ENCODE measurements at regions not wholly inside any gene's neighbourhood (a gene's known extent, or its start where the extent isn't known, plus 50 kb on each side); places are given as distances from the start of the nearest gene placed in this dataset.

DNA sequence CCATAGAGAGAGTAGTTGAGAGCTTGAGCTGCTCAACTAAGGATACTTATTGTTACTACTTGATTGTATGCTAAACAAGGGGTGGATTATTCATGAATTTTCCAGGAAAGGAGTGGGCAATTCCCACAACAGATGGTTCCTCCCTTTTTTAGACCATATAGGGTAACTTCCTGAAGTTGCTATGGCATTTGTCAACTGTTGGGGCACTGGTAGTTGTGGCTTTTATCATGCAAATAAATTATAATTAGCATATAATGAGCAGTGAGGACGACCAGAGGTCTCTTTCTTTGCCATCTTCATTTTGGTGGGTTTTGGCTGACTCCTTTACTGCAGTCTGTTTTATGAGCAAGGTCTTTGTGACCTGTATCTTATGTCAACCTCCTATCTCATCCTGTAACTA lies 1403.5 kb upstream of the PABPC4L start:
- POLR2A ChIA-PET = no interaction called here

DNA sequence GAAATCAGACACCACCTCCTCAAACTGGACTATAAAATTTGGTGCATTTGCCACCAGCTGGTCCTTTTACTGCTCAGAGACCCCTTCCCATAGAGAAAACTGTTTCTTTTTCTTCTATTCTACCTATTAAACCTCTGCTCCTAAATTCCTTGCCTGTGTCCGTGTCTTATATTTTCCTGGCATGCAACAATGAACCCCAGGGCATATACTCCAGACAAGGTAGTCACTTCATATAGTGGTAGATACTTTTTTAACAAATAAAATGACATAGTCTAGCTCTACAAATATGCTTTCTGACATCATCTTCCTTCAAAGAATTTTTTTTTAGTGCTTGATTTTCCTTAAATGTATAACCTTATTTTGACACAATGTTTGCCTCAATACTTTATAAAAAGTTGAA lies 1402.9 kb upstream of the PABPC4L start:
- Mint-ChIP-seq H3K4me1 (no peaks in the 10 kb centered on the region), H3K9me3 (ENCODE audit: low read depth) (peaks cover 4% of the 10 kb centered on the region), H3K27ac (no peak overlapping the region), H3K4me3 (no peak overlapping the region), H3K36me3 (ENCODE audit: low read depth) (no peaks in the 10 kb centered on the region), H3K27me3 (no peaks in the 10 kb centered on the region)
- ATAC-seq (no peak), DNase-seq (no peak)
- ChIA-PET POLR2A (no interaction called here), CTCF (interaction anchor here (0.6 kb wide), 1 partner anchor 18 kb away, joined by 4 read pairs; no protein-coding TSS in a partner anchor)
- intact Hi-C loops (cut with DNase I, micrococcal nuclease) = no loop called here

More for the DNA sequence above, 1403.5 kb upstream of the PABPC4L start:
- Mint-ChIP-seq H3K36me3 (ENCODE audit: low read depth) (no peaks in the 10 kb centered on the region), H3K27me3 (no peaks in the 10 kb centered on the region), H3K4me1 (no peaks in the 10 kb centered on the region), H3K27ac (no peak overlapping the region), H3K9me3 (ENCODE audit: low read depth) (peaks cover 4% of the 10 kb centered on the region), H3K4me3 (no peak overlapping the region)
- no peak for ATAC-seq
- CTCF ChIA-PET = interaction anchor here (0.6 kb wide), 1 partner anchor 18 kb away, joined by 4 read pairs; no protein-coding TSS in a partner anchor
- no peak for DNase-seq
- intact Hi-C loops (cut with DNase I, micrococcal nuclease) = no loop called here

DNA sequence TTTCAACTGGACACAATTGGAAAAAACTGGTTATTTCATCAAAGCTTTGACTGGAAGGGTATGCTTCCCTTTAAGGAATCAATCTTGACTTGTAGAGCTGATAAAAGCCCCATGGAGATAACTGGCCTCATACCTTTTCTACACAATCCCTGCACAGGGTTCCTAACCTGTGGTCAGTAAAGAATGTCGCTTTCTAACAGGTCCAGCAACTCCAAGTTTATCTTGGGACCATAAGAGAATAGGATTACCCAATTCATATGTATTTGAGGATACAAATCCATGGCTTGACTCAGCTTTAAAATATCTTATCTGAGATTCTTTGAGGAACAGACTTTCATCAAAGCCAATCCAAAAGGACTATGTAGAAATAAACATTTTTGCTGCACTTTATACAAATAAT lies 1399.8 kb upstream of the PABPC4L start:
- H3K27ac Mint-ChIP-seq = no peak overlapping the region
- H3K4me1 Mint-ChIP-seq = no peaks in the 10 kb centered on the region
- H3K4me3 Mint-ChIP-seq = no peak overlapping the region
- peaks cover 10% of the 10 kb centered on the region for H3K9me3 Mint-ChIP-seq (ENCODE audit: low read depth)
- intact Hi-C loops (cut with DNase I, micrococcal nuclease) = no loop called here
- ATAC-seq (no peak), DNase-seq (no peak)
- ChIA-PET POLR2A (no interaction called here), CTCF (no interaction called here)
- H3K36me3 Mint-ChIP-seq (ENCODE audit: low read depth) = no peaks in the 10 kb centered on the region
- no peaks in the 10 kb centered on the region for H3K27me3 Mint-ChIP-seq

DNA sequence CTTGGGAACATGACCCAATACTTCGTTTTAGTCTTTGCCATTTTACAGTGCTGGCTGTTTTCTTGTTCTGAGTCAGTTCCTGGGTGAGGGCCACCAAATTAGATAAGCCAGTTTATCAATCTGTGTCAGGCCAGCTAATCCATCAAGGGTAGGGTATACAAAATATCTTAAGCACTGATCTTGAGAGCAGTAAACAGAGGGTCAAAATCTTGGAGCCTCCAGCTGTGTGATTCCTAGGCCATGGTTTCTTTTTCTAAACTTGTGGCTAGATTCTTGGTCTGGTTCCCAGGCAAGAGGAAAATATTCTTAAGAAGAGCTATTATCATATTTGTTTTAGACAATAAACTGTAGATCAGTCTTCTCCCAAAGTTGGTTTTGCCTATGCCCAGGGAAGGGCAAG lies 1396.6 kb upstream of the PABPC4L start:
- peaks cover 12% of the 10 kb centered on the region for H3K9me3 Mint-ChIP-seq (ENCODE audit: low read depth)
- DNase-seq = no peak
- H3K4me1 Mint-ChIP-seq = no peaks in the 10 kb centered on the region
- POLR2A ChIA-PET = no interaction called here
- no peak for ATAC-seq
- H3K27ac Mint-ChIP-seq = no peak overlapping the region
- H3K4me3 Mint-ChIP-seq = no peak overlapping the region
- no peaks in the 10 kb centered on the region for H3K27me3 Mint-ChIP-seq
- CTCF ChIA-PET = no interaction called here
- intact Hi-C loops (cut with DNase I, micrococcal nuclease) = no loop called here
- no peaks in the 10 kb centered on the region for H3K36me3 Mint-ChIP-seq (ENCODE audit: low read depth)

DNA sequence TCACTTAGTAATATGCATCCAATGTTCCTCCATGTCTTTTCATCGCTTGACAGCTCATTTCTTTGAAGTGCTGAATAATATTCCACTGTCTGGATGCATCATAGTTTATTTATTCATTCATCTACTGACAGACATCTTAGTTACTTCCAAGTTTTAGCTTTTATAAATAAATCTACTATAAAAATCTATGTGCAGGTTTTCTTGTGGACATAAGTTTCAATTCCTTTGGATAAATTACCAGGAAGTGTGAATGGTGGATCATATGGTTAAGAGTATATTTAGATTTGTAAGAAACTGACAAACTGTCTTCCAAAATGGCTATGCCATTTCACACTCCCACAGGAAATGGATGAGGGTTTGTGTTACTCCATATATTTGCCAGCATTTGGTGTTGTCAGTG lies 1392.9 kb upstream of the PABPC4L start:
- ChIA-PET POLR2A (no interaction called here), CTCF (no interaction called here)
- H3K27ac Mint-ChIP-seq = no peak overlapping the region
- no peak overlapping the region for H3K4me3 Mint-ChIP-seq
- intact Hi-C loops (cut with DNase I, micrococcal nuclease) = no loop called here
- no peaks in the 10 kb centered on the region for H3K4me1 Mint-ChIP-seq
- H3K36me3 Mint-ChIP-seq (ENCODE audit: low read depth) = no peaks in the 10 kb centered on the region
- peaks cover 19% of the 10 kb centered on the region for H3K9me3 Mint-ChIP-seq (ENCODE audit: low read depth)
- H3K27me3 Mint-ChIP-seq = no peaks in the 10 kb centered on the region
- ATAC-seq (no peak), DNase-seq (no peak)

DNA sequence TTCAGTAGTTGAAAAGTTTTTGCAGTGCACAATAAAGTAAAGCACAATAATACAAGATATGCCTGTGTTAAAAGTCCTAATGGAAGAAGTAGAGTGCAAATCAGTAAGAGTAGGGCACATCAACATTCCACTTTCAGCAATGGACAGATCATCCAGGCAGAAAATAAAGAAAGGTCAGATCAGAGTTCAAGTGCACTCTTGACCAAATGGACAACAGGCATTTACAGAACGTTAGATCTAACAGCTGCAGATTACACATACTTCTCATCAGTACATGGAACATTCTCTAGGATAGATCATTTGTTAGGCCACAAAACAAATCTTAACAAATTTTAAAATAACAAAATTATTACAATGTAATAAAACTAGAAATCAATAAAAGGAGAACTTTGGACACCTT lies 1373.5 kb upstream of the PABPC4L start:
- H3K27me3 Mint-ChIP-seq = no peaks in the 10 kb centered on the region
- ChIA-PET POLR2A (no interaction called here), CTCF (no interaction called here)
- H3K4me3 Mint-ChIP-seq = no peak overlapping the region
- ATAC-seq = no peak
- no peaks in the 10 kb centered on the region for H3K36me3 Mint-ChIP-seq (ENCODE audit: low read depth)
- DNase-seq = no peak
- peaks cover 3% of the 10 kb centered on the region for H3K9me3 Mint-ChIP-seq (ENCODE audit: low read depth)
- no peaks in the 10 kb centered on the region for H3K4me1 Mint-ChIP-seq
- intact Hi-C loops (cut with DNase I, micrococcal nuclease) = no loop called here
- H3K27ac Mint-ChIP-seq = no peak overlapping the region

DNA sequence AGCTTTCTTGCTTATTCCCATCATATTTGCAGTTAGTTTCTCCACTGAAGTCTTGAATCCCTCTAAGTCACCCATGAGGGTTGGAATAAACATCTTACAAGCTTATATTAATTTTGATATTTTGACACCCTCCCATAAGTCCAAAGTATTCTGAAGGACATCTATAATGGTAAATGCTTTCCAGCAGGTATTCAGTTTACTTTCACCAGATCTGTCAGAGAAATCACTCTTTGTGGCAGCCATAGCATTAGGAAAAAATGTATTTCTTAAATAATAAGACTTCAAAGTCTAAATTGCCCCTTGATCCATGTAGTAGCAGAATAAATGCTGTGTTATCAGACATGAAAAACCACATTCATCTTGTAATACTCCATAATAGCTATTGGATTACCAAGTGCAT lies 1371.7 kb upstream of the PABPC4L start:
- CTCF ChIA-PET = no interaction called here
- H3K4me3 Mint-ChIP-seq = no peak overlapping the region

DNA sequence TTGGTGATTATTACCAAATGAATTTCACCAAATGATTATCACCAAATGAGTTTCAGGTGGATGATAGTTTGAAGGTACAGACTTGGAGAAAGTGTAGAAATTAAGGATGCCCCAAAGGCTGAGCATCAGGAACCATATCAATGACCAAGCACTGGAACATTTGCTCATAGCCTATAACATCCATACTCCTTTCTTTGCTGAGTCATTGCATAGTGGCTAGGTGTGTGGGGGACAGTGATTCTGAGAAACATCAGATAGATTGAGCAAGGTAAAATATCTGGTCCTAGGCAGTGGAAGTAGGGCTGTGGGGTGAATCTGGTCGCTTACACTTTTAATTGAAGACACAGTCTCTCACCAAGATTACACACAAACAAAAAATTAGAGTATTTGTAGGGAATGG lies 1362.5 kb upstream of the PABPC4L start:
- no peak overlapping the region for H3K27ac Mint-ChIP-seq
- CTCF ChIA-PET = no interaction called here
- H3K4me3 Mint-ChIP-seq = no peak overlapping the region
- H3K27me3 Mint-ChIP-seq = no peaks in the 10 kb centered on the region
- H3K9me3 Mint-ChIP-seq (ENCODE audit: low read depth) = peaks cover 3% of the 10 kb centered on the region
- ATAC-seq (no peak), DNase-seq (no peak)
- POLR2A ChIA-PET = no interaction called here
- no peaks in the 10 kb centered on the region for H3K36me3 Mint-ChIP-seq (ENCODE audit: low read depth)
- intact Hi-C loops (cut with DNase I, micrococcal nuclease) = no loop called here
- no peaks in the 10 kb centered on the region for H3K4me1 Mint-ChIP-seq

More for the DNA sequence above, 1371.7 kb upstream of the PABPC4L start:
- H3K9me3 Mint-ChIP-seq (ENCODE audit: low read depth) = peaks cover 1% of the 10 kb centered on the region
- no peak overlapping the region for H3K27ac Mint-ChIP-seq
- POLR2A ChIA-PET = no interaction called here
- ATAC-seq = no peak
- intact Hi-C loops (cut with DNase I, micrococcal nuclease) = no loop called here
- no peak for DNase-seq
- H3K4me1 Mint-ChIP-seq = no peaks in the 10 kb centered on the region
- H3K36me3 Mint-ChIP-seq (ENCODE audit: low read depth) = no peaks in the 10 kb centered on the region
- no peaks in the 10 kb centered on the region for H3K27me3 Mint-ChIP-seq

DNA sequence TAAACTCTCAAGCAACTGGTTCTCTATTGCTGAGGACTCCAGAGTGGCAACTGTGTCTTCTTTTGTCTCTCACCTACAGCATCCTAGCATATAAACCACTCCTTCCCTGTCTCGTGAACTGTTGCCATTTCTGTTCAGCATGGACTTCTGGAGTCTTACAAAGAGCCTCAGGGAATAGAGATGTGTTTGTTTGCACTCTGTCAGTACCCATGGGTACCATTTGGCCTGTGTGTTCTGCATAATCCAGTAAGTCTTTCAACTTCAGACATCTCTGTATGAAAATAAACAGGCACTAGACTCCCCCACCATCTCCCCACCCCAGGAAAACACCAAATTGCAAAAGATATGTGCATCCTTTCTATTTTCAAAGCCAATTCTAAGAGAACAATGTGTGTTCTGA lies 1351.6 kb upstream of the PABPC4L start:
- no peak overlapping the region for H3K4me3 Mint-ChIP-seq
- H3K4me1 Mint-ChIP-seq = no peaks in the 10 kb centered on the region
- peaks cover 2% of the 10 kb centered on the region for H3K9me3 Mint-ChIP-seq (ENCODE audit: low read depth)
- no peaks in the 10 kb centered on the region for H3K27me3 Mint-ChIP-seq
- ATAC-seq (no peak), DNase-seq (no peak)
- POLR2A ChIA-PET = no interaction called here
- no peak overlapping the region for H3K27ac Mint-ChIP-seq
- CTCF ChIA-PET = no interaction called here
- intact Hi-C loops (cut with DNase I, micrococcal nuclease) = no loop called here
- H3K36me3 Mint-ChIP-seq (ENCODE audit: low read depth) = no peaks in the 10 kb centered on the region

DNA sequence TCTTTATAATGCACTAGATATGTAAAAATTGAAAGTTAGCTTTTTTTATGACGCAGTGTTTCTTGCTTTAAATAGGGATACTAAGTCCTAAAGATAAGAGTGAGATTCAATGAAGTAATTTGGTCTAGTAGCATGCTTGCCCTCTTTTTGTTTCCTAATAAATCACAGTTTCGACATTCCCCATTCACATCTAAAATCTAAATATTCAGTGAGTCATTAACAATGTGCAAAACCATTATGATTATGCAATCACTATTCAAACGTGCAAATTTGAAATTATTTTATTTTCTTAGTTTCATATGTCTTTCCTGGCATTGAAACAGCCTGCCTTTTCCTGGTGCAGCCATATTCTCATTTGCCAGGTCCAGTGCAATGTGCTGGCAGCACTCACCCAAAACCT lies 1350.5 kb upstream of the PABPC4L start:
- intact Hi-C loops (cut with DNase I, micrococcal nuclease) = no loop called here
- ATAC-seq (no peak), DNase-seq (no peak)
- POLR2A ChIA-PET = no interaction called here
- CTCF ChIA-PET = no interaction called here
- no peaks in the 10 kb centered on the region for H3K4me1 Mint-ChIP-seq
- no peak overlapping the region for H3K4me3 Mint-ChIP-seq
- H3K27me3 Mint-ChIP-seq = no peaks in the 10 kb centered on the region
- no peak overlapping the region for H3K27ac Mint-ChIP-seq
- H3K9me3 Mint-ChIP-seq (ENCODE audit: low read depth) = peaks cover 2% of the 10 kb centered on the region
- no peaks in the 10 kb centered on the region for H3K36me3 Mint-ChIP-seq (ENCODE audit: low read depth)

DNA sequence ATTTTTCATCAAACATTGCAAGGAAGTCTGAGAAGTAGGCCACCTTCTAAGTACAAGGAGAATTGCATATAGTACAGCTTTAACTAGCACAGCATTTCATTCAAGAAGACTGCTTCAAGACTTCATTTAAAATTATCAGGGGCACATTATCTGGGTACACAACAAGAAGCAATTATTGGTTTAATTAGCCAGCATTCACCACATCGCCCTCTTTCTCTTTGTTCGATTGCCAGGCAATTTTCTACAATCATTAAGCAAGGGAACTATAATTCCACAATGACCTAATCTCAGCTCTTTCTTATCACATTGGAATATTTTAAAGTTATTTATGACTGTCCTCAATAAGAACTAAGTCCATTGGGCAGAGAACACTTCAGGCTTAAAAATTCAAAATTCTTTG lies 1347.1 kb upstream of the PABPC4L start:
- H3K27me3 Mint-ChIP-seq = no peaks in the 10 kb centered on the region
- CTCF ChIA-PET = no interaction called here
- no peak for DNase-seq
- intact Hi-C loops (cut with DNase I, micrococcal nuclease) = no loop called here
- H3K4me3 Mint-ChIP-seq = no peak overlapping the region
- peaks cover 2% of the 10 kb centered on the region for H3K9me3 Mint-ChIP-seq (ENCODE audit: low read depth)
- no peak for ATAC-seq
- H3K27ac Mint-ChIP-seq = no peak overlapping the region
- no peaks in the 10 kb centered on the region for H3K4me1 Mint-ChIP-seq
- no peaks in the 10 kb centered on the region for H3K36me3 Mint-ChIP-seq (ENCODE audit: low read depth)
- POLR2A ChIA-PET = no interaction called here

DNA sequence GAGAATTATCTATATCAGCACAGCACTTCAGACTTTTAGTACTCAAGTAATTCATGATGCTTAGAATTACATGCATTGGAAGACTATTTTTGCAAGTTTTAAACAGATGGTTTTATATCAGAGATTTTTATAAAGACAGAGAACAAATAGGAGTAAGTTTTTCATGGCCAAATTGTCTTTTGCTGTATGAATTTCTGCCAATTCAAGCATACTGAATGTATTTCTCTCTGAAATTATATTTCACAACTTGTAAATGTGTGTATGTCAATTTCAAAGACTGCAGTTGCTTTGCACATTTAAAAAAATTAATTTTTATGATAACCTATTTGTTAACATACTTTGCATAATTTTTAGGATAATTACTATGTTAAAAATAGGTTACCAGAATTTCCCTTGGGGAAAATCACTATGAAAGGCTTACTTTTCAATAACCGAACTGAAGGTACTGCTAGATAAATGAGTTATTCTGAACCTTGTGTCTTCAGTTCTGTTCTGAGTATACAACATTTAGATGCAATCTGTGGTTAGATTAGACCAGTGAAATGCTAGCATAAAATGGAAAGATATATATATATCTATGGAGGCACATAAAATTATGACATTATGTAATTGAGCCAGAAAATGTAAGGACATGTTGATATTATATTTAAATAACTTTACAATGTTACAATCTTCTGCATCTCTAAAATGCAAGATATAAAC lies 1344.2 kb upstream of the PABPC4L start:
- CTCF ChIA-PET = no interaction called here
- no peaks in the 10 kb centered on the region for H3K9me3 Mint-ChIP-seq (ENCODE audit: low read depth)
- H3K27ac Mint-ChIP-seq = no peak overlapping the region
- H3K4me3 Mint-ChIP-seq = no peak overlapping the region
- DNase-seq (no peak), ATAC-seq (no peak)
- POLR2A ChIA-PET = no interaction called here
- no peaks in the 10 kb centered on the region for H3K27me3 Mint-ChIP-seq
- H3K4me1 Mint-ChIP-seq = no peaks in the 10 kb centered on the region
- intact Hi-C loops (cut with DNase I, micrococcal nuclease) = no loop called here
- H3K36me3 Mint-ChIP-seq (ENCODE audit: low read depth) = no peaks in the 10 kb centered on the region

DNA sequence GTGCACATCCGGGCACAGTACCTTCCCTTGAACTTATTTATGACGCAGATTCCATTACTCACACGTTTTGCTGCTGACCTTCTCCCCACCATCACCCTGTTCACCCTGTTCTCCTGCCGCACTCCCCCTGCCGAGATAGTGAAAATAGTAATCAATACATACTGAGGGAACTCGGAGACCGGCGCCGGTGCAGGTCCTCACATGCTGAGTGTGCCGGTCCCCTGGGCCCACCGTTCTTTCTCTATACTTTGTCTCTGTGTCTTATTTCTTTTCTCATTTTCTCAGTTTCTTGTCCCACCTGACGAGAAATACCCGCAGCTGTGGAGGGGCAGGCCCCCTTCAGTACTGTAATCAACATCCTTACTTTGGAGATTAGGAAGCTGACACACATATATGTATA lies 1337.1 kb upstream of the PABPC4L start:
- H3K9me3 Mint-ChIP-seq (ENCODE audit: low read depth) = peaks cover 5% of the 10 kb centered on the region
- H3K36me3 Mint-ChIP-seq (ENCODE audit: low read depth) = no peaks in the 10 kb centered on the region
- H3K4me1 Mint-ChIP-seq = no peaks in the 10 kb centered on the region
- DNase-seq (no peak), ATAC-seq (no peak)
- H3K27ac Mint-ChIP-seq = no peak overlapping the region
- intact Hi-C loops (cut with DNase I, micrococcal nuclease) = no loop called here
- H3K4me3 Mint-ChIP-seq = no peak overlapping the region
- ChIA-PET CTCF (no interaction called here), POLR2A (no interaction called here)
- H3K27me3 Mint-ChIP-seq = no peaks in the 10 kb centered on the region

Measured in activated CD4-positive, alpha-beta T cell treated with anti-CD3 and anti-CD28 coated beads for 36 hours (primary cell).